ENCODE measurements at regions not wholly inside any gene's neighbourhood (a gene's known extent, or its start where the extent isn't known, plus 50 kb on each side); places are given as distances from the start of the nearest gene placed in this dataset.
"Not testable (repeated sequence)": the region's sequence is repeated elsewhere in the genome, so short reads cannot be mapped to it uniquely, and the experiment has no call there.

DNA sequence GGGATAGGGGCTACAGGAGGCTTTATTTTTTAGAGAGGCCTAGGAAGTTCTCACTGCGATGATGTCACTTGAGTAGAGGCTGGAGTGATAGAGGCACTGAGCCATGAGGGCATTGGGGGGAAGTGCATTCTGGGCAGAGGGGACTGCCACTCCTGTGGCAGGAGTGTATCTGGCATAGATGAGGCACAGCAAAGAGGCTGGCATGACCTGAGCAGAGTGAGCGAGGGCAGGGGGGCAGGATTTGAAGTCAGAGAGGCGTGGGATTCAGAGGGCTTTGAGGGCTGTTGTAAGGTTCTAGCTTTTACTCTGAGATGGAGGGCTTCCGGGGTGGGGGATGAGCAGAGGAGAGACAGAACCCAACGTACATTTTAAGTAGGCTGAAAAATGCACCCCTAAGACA is 91.9 kb upstream of the SH3PXD2B start:
- DNase-seq = no peak

- no peak for DNase-seq
Measured at GRCh38 chr5:172545291-172545801, 91.0 kb upstream of the SH3PXD2B start.

- no peak for DNase-seq
Measured at GRCh38 chr5:172544371-172545095, 90.2 kb upstream of the SH3PXD2B start.

- DNase-seq = no peak
Measured at GRCh38 chr5:172543484-172544298, 89.4 kb upstream of the SH3PXD2B start.

DNA sequence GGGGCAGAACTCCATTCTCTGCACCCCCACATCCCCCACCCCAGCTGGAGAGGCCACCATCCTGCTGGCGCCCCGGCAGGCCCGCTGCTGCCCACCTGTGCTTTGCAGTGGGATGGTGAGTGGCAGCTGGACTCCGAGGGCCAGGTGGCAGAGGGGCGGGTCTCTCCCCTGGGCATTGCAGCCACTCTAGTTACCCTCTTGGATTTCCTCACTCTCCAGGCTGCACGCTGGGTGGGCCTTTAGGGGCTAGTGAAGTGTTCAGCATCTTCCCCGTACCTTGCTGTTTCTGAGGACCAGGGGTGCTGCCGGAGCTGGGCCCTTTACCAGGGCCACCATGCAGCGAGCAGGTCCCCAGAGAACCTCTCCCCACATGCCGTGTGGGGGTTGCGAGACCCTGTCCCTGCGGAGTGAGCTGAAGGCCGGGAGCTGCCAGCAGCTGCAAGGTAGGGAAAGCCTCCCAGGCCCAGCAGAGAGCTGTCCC is 88.4 kb upstream of the SH3PXD2B start:
- no peak for DNase-seq

DNA sequence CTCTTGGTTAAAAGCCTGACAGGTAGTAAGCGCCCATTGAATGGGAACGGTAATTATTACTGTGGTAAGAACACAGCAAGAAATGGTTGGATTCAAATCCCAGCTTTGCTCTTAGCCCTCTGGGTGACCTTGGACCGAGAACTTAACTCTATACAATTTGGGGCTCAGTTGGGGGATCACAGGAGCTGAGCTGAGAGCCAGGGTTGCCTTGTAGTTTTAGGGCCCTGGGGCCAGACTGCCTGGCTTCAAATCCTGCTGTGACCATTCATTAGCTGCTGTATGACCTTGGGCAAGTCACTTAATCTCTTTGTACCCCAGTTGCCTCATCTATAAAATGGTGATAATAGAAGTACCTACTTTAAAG is 87.4 kb upstream of the SH3PXD2B start:
- no peak for DNase-seq

GRCh38 chr5:172541099-172541772 is 86.9 kb upstream of the SH3PXD2B start:
- no peak for DNase-seq

DNA sequence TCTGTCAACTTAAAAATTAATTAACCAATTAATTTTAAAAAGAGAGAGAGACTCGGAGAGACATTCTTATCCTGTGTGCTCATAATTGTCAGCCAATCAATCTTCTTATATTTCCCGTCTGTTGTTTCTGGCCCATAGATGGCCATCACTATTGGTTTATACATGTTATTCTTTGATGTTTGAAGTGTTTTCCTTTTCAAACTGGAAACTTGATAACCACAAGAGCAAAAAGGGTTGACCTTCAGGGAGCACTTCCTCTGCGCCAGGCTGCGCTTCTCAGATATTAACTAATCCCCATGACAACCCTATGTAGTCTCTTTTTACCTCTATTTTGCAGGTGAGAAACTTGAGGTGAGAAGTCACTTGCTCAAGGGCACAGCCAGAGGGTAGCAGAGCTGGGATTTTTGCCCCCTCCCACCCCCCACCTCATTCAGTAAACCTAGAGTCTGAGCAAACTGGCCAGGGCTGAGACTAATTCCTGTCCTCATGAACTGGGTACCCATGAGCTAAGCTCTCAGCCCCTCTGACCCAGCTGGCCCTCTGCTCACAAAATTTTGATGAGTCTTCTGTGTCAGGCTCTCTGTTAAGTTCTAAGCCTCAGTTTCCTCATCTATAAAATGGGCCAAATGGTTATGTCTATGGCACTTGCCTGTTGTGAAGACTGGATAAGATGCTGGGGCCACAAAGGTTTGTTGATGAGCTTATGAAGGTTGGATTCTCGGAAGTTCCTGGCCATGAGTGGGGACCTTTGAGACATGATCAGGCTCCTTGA is 86.0 kb upstream of the SH3PXD2B start:
- no peak for DNase-seq

DNA sequence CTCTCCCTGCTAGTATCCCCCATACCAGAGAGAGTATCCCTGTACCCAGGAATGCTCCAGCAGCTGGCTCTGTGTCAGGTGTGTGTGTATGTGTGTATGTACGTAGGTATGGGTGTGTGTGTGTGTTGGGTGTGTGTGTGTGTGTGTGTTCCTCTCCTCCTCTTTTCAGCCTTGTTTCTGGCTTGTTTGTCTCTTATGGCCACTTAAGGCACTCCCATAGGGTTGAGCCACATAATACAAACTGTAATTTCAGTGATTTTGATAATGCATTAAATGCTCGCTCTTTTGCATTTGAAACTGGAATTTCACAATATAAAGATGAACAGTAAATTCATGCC is 80.8 kb upstream of the SH3PXD2B start:
- no peak for DNase-seq

GRCh38 chr5:172534229-172535107 is 80.1 kb upstream of the SH3PXD2B start:
- no peak for DNase-seq

GRCh38 chr5:172533399-172534228 is 79.3 kb upstream of the SH3PXD2B start:
- no peak for DNase-seq

DNA sequence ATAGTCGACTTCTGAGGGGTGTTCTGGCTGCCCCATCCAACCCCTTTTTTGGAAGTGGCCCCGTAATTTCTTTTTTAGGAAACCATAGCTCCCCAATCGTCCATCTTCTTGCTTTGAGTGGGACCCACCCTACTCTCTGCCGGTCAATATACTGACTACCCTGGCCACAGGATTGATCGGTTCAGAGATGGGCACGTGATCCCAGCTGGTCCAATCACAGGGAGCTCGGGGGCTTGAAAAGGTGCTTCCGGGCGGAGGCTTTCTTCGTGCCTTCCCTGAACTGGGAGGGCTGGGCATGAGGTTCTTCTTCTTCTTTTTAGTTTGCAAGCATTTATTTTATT is 78.7 kb upstream of the SH3PXD2B start:
- DNase-seq = no peak

- DNase-seq = not testable (repeated sequence)
Measured at GRCh38 chr5:172532439-172532838, 78.1 kb upstream of the SH3PXD2B start.

GRCh38 chr5:172531704-172532026 is 77.3 kb upstream of the SH3PXD2B start:
- no peak for DNase-seq

DNA sequence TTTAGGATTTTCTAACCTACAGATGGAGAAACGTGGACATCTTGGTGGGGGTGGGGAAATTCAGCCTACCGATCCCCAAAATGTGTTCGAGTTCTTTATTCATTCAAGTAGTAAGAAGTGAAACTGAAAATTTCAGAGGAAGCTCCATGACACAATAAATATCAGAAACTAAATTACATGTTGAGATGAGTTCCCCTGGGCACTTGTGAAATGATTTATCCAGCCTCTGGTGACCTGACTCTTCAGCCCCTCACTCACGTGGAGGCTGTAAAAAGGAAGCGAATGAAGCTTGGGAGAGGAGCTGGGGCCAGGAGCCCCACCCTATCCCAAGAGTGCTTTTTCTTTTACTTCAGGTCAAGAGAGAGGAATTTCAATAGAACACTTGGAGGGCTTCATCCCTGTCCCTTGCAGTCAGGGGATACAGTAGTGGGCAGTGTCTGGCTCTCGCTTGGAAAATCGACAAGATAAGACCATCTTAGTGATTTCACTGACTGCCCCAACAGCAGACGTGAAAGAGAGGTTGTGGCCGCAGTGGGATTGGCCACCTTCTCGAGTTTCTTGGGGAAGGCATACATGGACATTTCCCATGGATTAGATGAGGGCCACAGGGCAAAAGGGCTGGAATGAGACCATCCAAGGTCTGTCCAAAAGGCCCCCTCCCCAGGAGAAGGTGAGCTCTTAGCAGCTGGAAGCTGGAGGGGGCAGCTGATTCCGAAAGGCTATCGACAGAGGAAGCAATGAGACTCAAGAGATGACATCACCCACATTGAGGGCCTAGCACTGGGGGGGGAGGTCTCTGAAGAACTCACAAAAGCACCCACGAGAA is 76.8 kb upstream of the SH3PXD2B start:
- no peak for DNase-seq

DNA sequence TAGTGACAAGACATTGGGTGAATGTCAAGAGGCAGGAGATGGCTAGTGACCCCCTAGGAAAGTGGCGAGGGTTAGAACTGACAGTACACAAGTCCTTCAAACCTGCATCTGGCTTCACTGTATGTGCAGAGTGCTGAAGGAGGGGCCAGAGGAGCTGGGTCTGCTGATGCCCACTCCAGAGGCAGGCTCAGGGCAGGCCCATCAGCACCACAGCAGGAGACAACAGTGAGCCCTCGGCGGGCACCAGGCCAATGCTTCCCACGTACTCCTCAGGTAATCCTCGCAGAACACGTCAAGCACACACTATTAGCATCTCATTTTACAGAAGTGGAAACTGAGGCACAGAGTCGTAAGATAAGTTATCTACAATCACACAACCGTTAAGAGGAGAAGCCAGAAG is 76.1 kb upstream of the SH3PXD2B start:
- no peak for DNase-seq

- no peak for DNase-seq
Measured at GRCh38 chr5:172529896-172530295, 75.6 kb upstream of the SH3PXD2B start.

DNA sequence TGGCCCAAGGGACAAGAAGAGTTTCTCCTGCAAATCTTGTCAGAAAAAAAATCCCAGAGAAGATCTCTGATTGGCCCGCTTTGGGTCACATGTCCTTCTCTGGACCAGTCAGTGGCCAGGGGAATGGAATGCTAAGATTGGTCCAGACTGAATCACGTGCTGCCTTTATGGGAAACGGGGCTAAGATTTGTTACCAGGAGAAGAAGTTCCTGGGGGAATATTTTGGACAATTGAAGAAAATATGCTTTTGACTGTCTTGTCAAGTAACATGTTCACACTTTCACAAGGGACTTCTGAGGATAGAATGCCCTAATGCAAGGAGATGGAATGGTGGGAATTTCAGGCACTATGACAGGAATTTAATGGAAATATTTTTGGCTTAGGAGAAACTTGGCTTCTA is 74.1 kb upstream of the SH3PXD2B start:
- DNase-seq = no peak

GRCh38 chr5:172527559-172527958 is 73.2 kb upstream of the SH3PXD2B start:
- peak in 1 of 2 experiments; percentile 8 for DNase-seq

DNA sequence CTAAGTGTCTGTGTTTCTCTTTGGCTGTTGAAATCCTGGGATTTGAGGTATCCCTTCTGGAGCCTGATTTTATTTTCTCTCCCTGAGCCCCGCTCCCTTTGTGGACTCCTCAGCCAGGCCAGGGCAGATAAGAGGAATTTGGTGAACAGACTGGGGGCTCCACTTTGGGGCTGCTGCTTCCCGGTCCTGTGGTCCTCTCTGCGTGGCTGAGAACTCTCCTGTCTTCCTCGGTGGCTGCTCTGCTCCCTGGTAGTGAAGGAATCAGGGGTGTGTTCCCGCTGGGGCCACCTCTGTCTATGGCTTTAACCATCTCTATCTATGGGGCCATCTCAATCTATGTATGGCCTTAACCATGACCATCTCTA is 71.7 kb upstream of the SH3PXD2B start:
- DNase-seq = no peak
